H1 (cell line): ENCODE measurements at regions not wholly inside any gene's neighbourhood (a gene's known extent, or its start where the extent isn't known, plus 50 kb on each side); places are given as distances from the start of the nearest gene placed in this dataset.

Experiments used
- CREB1 ChIP-seq: IDR thresholded peaks from 2 replicates; pipeline ENCODE4 v1.6.1; 2012; ENCODE audit warnings: inconsistent platforms
- SIX5 ChIP-seq: IDR thresholded peaks from 2 replicates; pipeline ENCODE4 v1.6.1; 2011; ENCODE audit warnings: mild to moderate bottlenecking, low read depth, low read length
- TF ChIP-seq, protein P1 (sequence below), 3 experiments: IDR thresholded peaks; 1 replicate in 2 of 3; 2 replicates in 1 of 3; pipeline versions ENCODE4 v1.5.1 to v1.6.1; 2011; ENCODE audit warnings: low read length in 3 of 3, mild to moderate bottlenecking in 3 of 3, inconsistent platforms in 2 of 3, low read depth in 1 of 3, moderate library complexity in 1 of 3; ENCODE audit not compliant: insufficient read depth in 1 of 3; ENCODE audit errors: control extremely low read depth in 1 of 3

DNA sequence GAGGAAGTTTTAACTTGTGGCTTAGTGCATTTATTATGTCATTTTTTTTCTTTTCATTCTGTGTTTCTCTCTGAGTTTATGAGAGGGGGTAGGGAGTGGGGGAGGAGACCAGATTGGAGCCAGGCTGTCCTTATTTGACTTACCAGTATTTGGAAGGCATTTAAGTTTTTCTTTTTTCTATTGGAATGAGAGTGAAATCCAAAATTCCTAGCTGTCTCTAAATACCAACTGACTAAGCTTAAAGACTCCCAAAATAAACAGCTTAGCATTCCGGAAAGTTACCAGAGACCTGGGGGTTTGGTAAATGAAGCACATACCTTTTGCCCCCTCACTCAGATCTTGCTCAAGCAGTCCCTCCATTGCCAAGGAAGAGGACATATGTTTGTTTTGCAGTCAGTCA is 581.9 kb upstream of the BRINP1 start (continued):
- TF ChIP-seq, protein P1, sequence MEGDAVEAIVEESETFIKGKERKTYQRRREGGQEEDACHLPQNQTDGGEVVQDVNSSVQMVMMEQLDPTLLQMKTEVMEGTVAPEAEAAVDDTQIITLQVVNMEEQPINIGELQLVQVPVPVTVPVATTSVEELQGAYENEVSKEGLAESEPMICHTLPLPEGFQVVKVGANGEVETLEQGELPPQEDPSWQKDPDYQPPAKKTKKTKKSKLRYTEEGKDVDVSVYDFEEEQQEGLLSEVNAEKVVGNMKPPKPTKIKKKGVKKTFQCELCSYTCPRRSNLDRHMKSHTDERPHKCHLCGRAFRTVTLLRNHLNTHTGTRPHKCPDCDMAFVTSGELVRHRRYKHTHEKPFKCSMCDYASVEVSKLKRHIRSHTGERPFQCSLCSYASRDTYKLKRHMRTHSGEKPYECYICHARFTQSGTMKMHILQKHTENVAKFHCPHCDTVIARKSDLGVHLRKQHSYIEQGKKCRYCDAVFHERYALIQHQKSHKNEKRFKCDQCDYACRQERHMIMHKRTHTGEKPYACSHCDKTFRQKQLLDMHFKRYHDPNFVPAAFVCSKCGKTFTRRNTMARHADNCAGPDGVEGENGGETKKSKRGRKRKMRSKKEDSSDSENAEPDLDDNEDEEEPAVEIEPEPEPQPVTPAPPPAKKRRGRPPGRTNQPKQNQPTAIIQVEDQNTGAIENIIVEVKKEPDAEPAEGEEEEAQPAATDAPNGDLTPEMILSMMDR (IDR thresholded peaks at IDR 0.05; ENCODE audit: control extremely low read depth in 1 of 3, insufficient read depth in 1 of 3, low read depth in 1 of 3, low read length in 3 of 3), result no peak
- TF ChIP-seq CREB1, result no peak
- TF ChIP-seq SIX5, result no peak
